CD14-positive monocyte (primary cell): ENCODE measurements at regions not wholly inside any gene's neighbourhood (a gene's known extent, or its start where the extent isn't known, plus 50 kb on each side); places are given as distances from the start of the nearest gene placed in this dataset.
A peak's percentile ranks its signal among the peaks of the same experiment; 100 is the strongest.

ENCODE experiments used
- DNase-seq, 3 donors: peaks; one replicate each; pipeline ENCODE4 v3.0.0-alpha.2; 2011 to 2022
- H2AFZ ChIP-seq: 2 replicates; pipeline ENCODE4 v1.6.0; 2012; ENCODE audit warnings: mild to moderate bottlenecking, low read depth, low read length, inconsistent platforms; ENCODE audit not compliant: insufficient read depth, poor library complexity, severe bottlenecking
- H3K27ac ChIP-seq, 2 donors: 1 replicate in 1 of 2; 2 replicates in 1 of 2; pipeline ENCODE4 v1.5.1; 2012 to 2013; ENCODE audit warnings: low read length in 2 of 2, control low read depth in 1 of 2, inconsistent platforms in 1 of 2, low read depth in 1 of 2, mild to moderate bottlenecking in 1 of 2
- H3K27me3 ChIP-seq, 2 donors: one replicate each; pipeline versions ENCODE4 v1.6.0 to v1.6.1; 2011 to 2013; ENCODE audit warnings: low read length in 2 of 2; ENCODE audit not compliant: control insufficient read depth in 2 of 2, insufficient read depth in 2 of 2
- H3K36me3 ChIP-seq, 2 donors: replicated peaks in 1 of 2; 1 replicate in 1 of 2; 2 replicates in 1 of 2; pipeline versions ENCODE4 v1.5.1 to v1.6.1; 2012 to 2013; ENCODE audit warnings: low read length in 2 of 2, control low read depth in 1 of 2, inconsistent platforms in 1 of 2, mild to moderate bottlenecking in 1 of 2; ENCODE audit not compliant: insufficient read depth in 2 of 2, control insufficient read depth in 1 of 2
- H3K4me1 ChIP-seq, 2 donors: 1 replicate in 1 of 2; 2 replicates in 1 of 2; pipeline versions ENCODE4 v1.5.1 to v1.6.1; 2012 to 2013; ENCODE audit warnings: low read length in 2 of 2, control low read depth in 1 of 2, inconsistent platforms in 1 of 2, mild to moderate bottlenecking in 1 of 2, moderate library complexity in 1 of 2; ENCODE audit not compliant: insufficient read depth in 2 of 2, control insufficient read depth in 1 of 2
- H3K4me2 ChIP-seq: replicated peaks from 2 replicates; pipeline ENCODE3; 2012; ENCODE audit warnings: low read length, moderate library complexity, mild to moderate bottlenecking; ENCODE audit not compliant: poor library complexity, severe bottlenecking; ENCODE audit errors: extremely low read depth
- H3K4me3 ChIP-seq, 3 experiments: fragments of 200-600 bp in 1 of 3; sonication (generic) in 1 of 3; replicated peaks in 1 of 3; 1 replicate in 2 of 3; 2 replicates in 1 of 3; pipeline ENCODE4 v1.5.1; 2011 to 2013; ENCODE audit warnings: low read length in 3 of 3, mild to moderate bottlenecking in 3 of 3, control low read depth in 2 of 3, low read depth in 2 of 3, inconsistent platforms in 1 of 3, moderate library complexity in 1 of 3
- H3K79me2 ChIP-seq: 2 replicates; pipeline ENCODE4 v1.6.0; 2012; ENCODE audit warnings: mild to moderate bottlenecking, control low read depth, inconsistent platforms, low read length, moderate library complexity; ENCODE audit not compliant: insufficient read depth
- H3K9ac ChIP-seq: 2 replicates; pipeline ENCODE4 v1.6.0; 2017; ENCODE audit warnings: low read length, mild to moderate bottlenecking; ENCODE audit not compliant: insufficient read depth, poor library complexity, severe bottlenecking
- H3K9me3 ChIP-seq, 2 donors: replicated peaks in 1 of 2; 1 replicate in 1 of 2; 2 replicates in 1 of 2; pipeline versions ENCODE4 v1.5.1 to v1.6.1; 2012 to 2013; ENCODE audit warnings: low read length in 2 of 2, control low read depth in 1 of 2; ENCODE audit not compliant: control insufficient read depth in 1 of 2, insufficient read depth in 1 of 2
- H4K20me1 ChIP-seq: 2 replicates; pipeline ENCODE4 v1.6.0; 2012; ENCODE audit warnings: mild to moderate bottlenecking, low read length, control low read depth, moderate library complexity; ENCODE audit not compliant: insufficient read depth
- H3K27ac Mint-ChIP-seq, 7 donors: one replicate each; pipeline ENCODE4 v1.8.0; 2020; ENCODE audit warnings: mild to moderate bottlenecking in 7 of 7, mixed read lengths in 7 of 7, moderate library complexity in 6 of 7, inconsistent platforms in 2 of 7
- H3K27me3 Mint-ChIP-seq, 3 donors: one replicate each; pipeline ENCODE4 v1.8.0; 2021 to 2022; ENCODE audit warnings: low read depth in 3 of 3, mild to moderate bottlenecking in 3 of 3, mixed read lengths in 3 of 3, moderate library complexity in 3 of 3, inconsistent platforms in 1 of 3
- H3K36me3 Mint-ChIP-seq, 2 donors: one replicate each; pipeline ENCODE4 v1.8.0; 2020; ENCODE audit warnings: mixed read lengths in 2 of 2, inconsistent platforms in 1 of 2, mild to moderate bottlenecking in 1 of 2
- H3K4me1 Mint-ChIP-seq: one replicate; pipeline ENCODE4 v1.8.0; 2020; ENCODE audit warnings: mild to moderate bottlenecking, mixed read lengths
- H3K4me3 Mint-ChIP-seq, 2 donors: one replicate each; pipeline ENCODE4 v1.8.0; 2020; ENCODE audit warnings: mild to moderate bottlenecking in 2 of 2, mixed read lengths in 2 of 2, moderate library complexity in 1 of 2
- H3K9me3 Mint-ChIP-seq, 7 donors: one replicate each; pipeline ENCODE4 v1.8.0; 2020 to 2022; ENCODE audit warnings: mixed read lengths in 7 of 7, mild to moderate bottlenecking in 6 of 7, moderate library complexity in 6 of 7, inconsistent platforms in 2 of 7
- CTCF ChIP-seq: fragments of 200-600 bp; IDR thresholded peaks from one replicate; pipeline ENCODE4 v1.8.0; 2022; ENCODE audit warnings: antibody characterized with exemption, mild to moderate bottlenecking
- WGBS: methylation state at CpG from one replicate; pipeline ENCODE4 v1.1.5; 2013; ENCODE audit warnings: missing lambda C conversion rate; ENCODE audit not compliant: insufficient coverage; 5-methylcytosine and 5-hydroxymethylcytosine counted together
- intact Hi-C, 2 donors: fragments of 100-400 bp; cut with micrococcal nuclease; formaldehyde crosslinking; loops; one replicate each; pipeline versions ENCODE4 v1.15.0 to v1.15.1; 2023

DNA sequence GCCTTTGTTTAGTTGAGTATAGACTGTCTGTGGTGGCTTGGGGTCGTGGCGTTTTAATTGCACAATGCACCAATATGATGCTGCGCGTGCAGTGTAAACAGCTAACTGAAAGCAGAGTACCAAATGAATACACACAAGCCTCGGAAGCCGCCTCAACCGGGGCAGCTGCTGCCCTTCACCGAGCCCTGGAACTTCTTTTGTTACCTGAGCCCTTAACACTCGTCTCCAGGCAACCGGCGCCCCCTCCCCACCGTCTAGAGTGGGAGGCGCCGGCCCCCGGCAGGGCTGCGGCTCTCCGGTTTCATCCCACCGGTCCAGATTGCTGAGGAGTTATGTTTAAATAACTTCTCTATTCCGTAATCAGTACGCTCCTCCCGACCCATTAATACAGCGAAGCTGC lies 173.2 kb upstream of the TBL1X start:
- Histone ChIP-seq H3K4me3 (peak overlapping the region; percentile 34 to 70 (median 55)), H3K79me2 (no peaks in the 10 kb centered on the region), H2AFZ (peak overlapping the region; percentile 69), H3K27ac (no peak overlapping the region), H3K4me2 (peak overlapping the region; percentile 64), H3K9me3 (no peaks in the 10 kb centered on the region), H3K27me3 (peaks cover 20 to 47% of the 10 kb centered on the region in 2 donors), H3K9ac (peak overlapping the region; percentile 41), H4K20me1 (no peaks in the 10 kb centered on the region), H3K36me3 (no peaks in the 10 kb centered on the region), H3K4me1 (peaks cover 6 to 12% of the 10 kb centered on the region in 2 donors)
- Mint-ChIP-seq H3K36me3 (peaks cover 3 to 4% of the 10 kb centered on the region in 2 donors), H3K27ac (no peak overlapping the region), H3K9me3 (peaks cover 0 to 16% (median 0%) of the 10 kb centered on the region in 7 donors), H3K4me3 (peak overlapping the region; percentile 73 to 78), H3K4me1 (peaks cover 13% of the 10 kb centered on the region), H3K27me3 (peaks cover 10 to 70% (median 26%) of the 10 kb centered on the region in 3 donors)
- intact Hi-C loops = no loop called here
- no peak for DNase-seq
- 11% methylated on average over 7 of the region's 22 CpGs for WGBS
- no peak for TF ChIP-seq CTCF

GRCh38 chrX:9293051-9293496 lies 171.8 kb upstream of the TBL1X start:
- H3K27ac Mint-ChIP-seq = no peak overlapping the region
- Histone ChIP-seq H3K4me3 (no peak overlapping the region), H3K9me3 (no peaks in the 10 kb centered on the region), H3K27me3 (peaks cover 20 to 47% of the 10 kb centered on the region in 2 donors), H3K79me2 (no peaks in the 10 kb centered on the region), H2AFZ (peak overlapping the region; percentile 2), H3K4me1 (peaks cover 4 to 12% of the 10 kb centered on the region in 2 donors), H3K36me3 (no peaks in the 10 kb centered on the region), H4K20me1 (no peaks in the 10 kb centered on the region), H3K27ac (no peak overlapping the region), H3K9ac (no peak overlapping the region), H3K4me2 (no peak overlapping the region)
- WGBS = no CpG with 5 or more reads among the region's 18 CpGs
- no peak for DNase-seq
- H3K36me3 Mint-ChIP-seq = peaks cover 3 to 4% of the 10 kb centered on the region in 2 donors
- no peak for TF ChIP-seq CTCF
- peaks cover 0 to 16% (median 0%) of the 10 kb centered on the region in 7 donors for H3K9me3 Mint-ChIP-seq
- peaks cover 10 to 76% (median 26%) of the 10 kb centered on the region in 3 donors for H3K27me3 Mint-ChIP-seq
- H3K4me3 Mint-ChIP-seq = peak overlapping the region in 1 of 2 donors; percentile 26
- intact Hi-C loops = no loop called here
- peaks cover 14% of the 10 kb centered on the region for H3K4me1 Mint-ChIP-seq
